ENCODE measurements at regions not wholly inside any gene's neighbourhood (a gene's known extent, or its start where the extent isn't known, plus 50 kb on each side); places are given as distances from the start of the nearest gene placed in this dataset.

GRCh38 chr7:26480156-26480555, 188.5 kb downstream of the SNX10 start:
- TF ChIP-seq, protein P1, sequence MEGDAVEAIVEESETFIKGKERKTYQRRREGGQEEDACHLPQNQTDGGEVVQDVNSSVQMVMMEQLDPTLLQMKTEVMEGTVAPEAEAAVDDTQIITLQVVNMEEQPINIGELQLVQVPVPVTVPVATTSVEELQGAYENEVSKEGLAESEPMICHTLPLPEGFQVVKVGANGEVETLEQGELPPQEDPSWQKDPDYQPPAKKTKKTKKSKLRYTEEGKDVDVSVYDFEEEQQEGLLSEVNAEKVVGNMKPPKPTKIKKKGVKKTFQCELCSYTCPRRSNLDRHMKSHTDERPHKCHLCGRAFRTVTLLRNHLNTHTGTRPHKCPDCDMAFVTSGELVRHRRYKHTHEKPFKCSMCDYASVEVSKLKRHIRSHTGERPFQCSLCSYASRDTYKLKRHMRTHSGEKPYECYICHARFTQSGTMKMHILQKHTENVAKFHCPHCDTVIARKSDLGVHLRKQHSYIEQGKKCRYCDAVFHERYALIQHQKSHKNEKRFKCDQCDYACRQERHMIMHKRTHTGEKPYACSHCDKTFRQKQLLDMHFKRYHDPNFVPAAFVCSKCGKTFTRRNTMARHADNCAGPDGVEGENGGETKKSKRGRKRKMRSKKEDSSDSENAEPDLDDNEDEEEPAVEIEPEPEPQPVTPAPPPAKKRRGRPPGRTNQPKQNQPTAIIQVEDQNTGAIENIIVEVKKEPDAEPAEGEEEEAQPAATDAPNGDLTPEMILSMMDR (IDR thresholded peaks at IDR 0.05) = no peak
- no peak for TF ChIP-seq EZH2 (IDR thresholded peaks at IDR 0.05; ENCODE audit: borderline replicate concordance, insufficient read depth, low read depth, low read length, poor library complexity, severe bottlenecking)
- Histone ChIP-seq H3K9ac (ENCODE audit: low read length) (no peak overlapping the region), H2AFZ (ENCODE audit: insufficient read depth, low read depth, low read length, poor library complexity, severe bottlenecking) (no peak overlapping the region), H3K27ac (ENCODE audit: low read length in 2 of 2) (no peak overlapping the region), H3K9me3 (ENCODE audit: control extremely low read depth in 1 of 3, control insufficient read depth in 2 of 3, insufficient read depth in 1 of 3, low read length in 2 of 3) (no peaks in the 10 kb centered on the region), H4K20me1 (ENCODE audit: control insufficient read depth, insufficient read depth, low read length, poor library complexity, severe bottlenecking) (no peaks in the 10 kb centered on the region), H3K36me3 (replicated peaks in 1 of 2; ENCODE audit: control extremely low read depth in 1 of 2, control insufficient read depth in 1 of 2, extremely low read depth in 1 of 2, insufficient read depth in 2 of 2, low read length in 1 of 2) (no peaks in the 10 kb centered on the region), H3K27me3 (replicated peaks in 1 of 4; ENCODE audit: control extremely low read depth in 1 of 4, control insufficient read depth in 3 of 4, insufficient read depth in 4 of 4, low read length in 3 of 4) (no peaks in the 10 kb centered on the region), H3K79me2 (ENCODE audit: control insufficient read depth, insufficient read depth, low read length) (no peaks in the 10 kb centered on the region), H3K4me1 (ENCODE audit: control insufficient read depth in 2 of 2, insufficient read depth in 2 of 2, low read length in 2 of 2) (no peaks in the 10 kb centered on the region), H3K4me3 (ENCODE audit: control extremely low read depth in 1 of 5, extremely low read depth in 1 of 5, insufficient read depth in 1 of 5, low read depth in 2 of 5, low read length in 4 of 5) (no peak overlapping the region), H3K4me2 (replicated peaks; ENCODE audit: low read depth, low read length, poor library complexity, severe bottlenecking) (no peak overlapping the region)
- DNase-seq (no peak), ATAC-seq (ENCODE audit: low read depth) (no peak)
- Mint-ChIP-seq H3K27me3 (peaks cover 4% of the 10 kb centered on the region), H3K4me3 (no peak overlapping the region), H3K27ac (no peak overlapping the region), H3K4me1 (no peaks in the 10 kb centered on the region), H3K9me3 (ENCODE audit: insufficient read depth) (no peaks in the 10 kb centered on the region)
- WGBS (ENCODE audit: insufficient coverage) = 98% methylated on average over 7 of the region's 9 CpGs
- ChIA-PET CTCF (no interaction called here), POLR2A (no interaction called here)
- intact Hi-C loops (cut with micrococcal nuclease) = no loop called here

- no peak overlapping the region for H3K9ac ChIP-seq (ENCODE audit: low read length)
- H3K4me2 ChIP-seq (replicated peaks; ENCODE audit: low read depth, low read length, poor library complexity, severe bottlenecking) = no peak overlapping the region
- no peak overlapping the region for H2AFZ ChIP-seq (ENCODE audit: insufficient read depth, low read depth, low read length, poor library complexity, severe bottlenecking)
- H3K27me3 ChIP-seq (replicated peaks in 1 of 4; ENCODE audit: control extremely low read depth in 1 of 4, control insufficient read depth in 3 of 4, insufficient read depth in 4 of 4, low read length in 3 of 4) = peaks cover 0 to 2% (median 0%) of the 10 kb centered on the region in 4 experiments
- H3K4me1 ChIP-seq (ENCODE audit: control insufficient read depth in 2 of 2, insufficient read depth in 2 of 2, low read length in 2 of 2) = no peaks in the 10 kb centered on the region
- H3K4me1 Mint-ChIP-seq = no peaks in the 10 kb centered on the region
- POLR2A ChIA-PET = no interaction called here
- peaks cover 4% of the 10 kb centered on the region for H3K27me3 Mint-ChIP-seq
- DNase-seq (no peak), ATAC-seq (ENCODE audit: low read depth) (no peak)
- H3K27ac ChIP-seq (ENCODE audit: low read length in 2 of 2) = no peak overlapping the region
- 100% methylated on average over 2 of the region's 3 CpGs for WGBS (ENCODE audit: insufficient coverage)
- no peaks in the 10 kb centered on the region for H3K79me2 ChIP-seq (ENCODE audit: control insufficient read depth, insufficient read depth, low read length)
- no peak overlapping the region for H3K4me3 ChIP-seq (ENCODE audit: control extremely low read depth in 1 of 5, extremely low read depth in 1 of 5, insufficient read depth in 1 of 5, low read depth in 2 of 5, low read length in 4 of 5)
- intact Hi-C loops (cut with micrococcal nuclease) = no loop called here
- H3K27ac Mint-ChIP-seq = no peak overlapping the region
- CTCF ChIA-PET = interaction anchor here (0.7 kb wide), 1 partner anchor 590 kb away, joined by 3 read pairs; no protein-coding TSS in a partner anchor
- no peaks in the 10 kb centered on the region for H3K9me3 Mint-ChIP-seq (ENCODE audit: insufficient read depth)
- H3K9me3 ChIP-seq (ENCODE audit: control extremely low read depth in 1 of 3, control insufficient read depth in 2 of 3, insufficient read depth in 1 of 3, low read length in 2 of 3) = no peaks in the 10 kb centered on the region
- H3K36me3 ChIP-seq (replicated peaks in 1 of 2; ENCODE audit: control extremely low read depth in 1 of 2, control insufficient read depth in 1 of 2, extremely low read depth in 1 of 2, insufficient read depth in 2 of 2, low read length in 1 of 2) = no peaks in the 10 kb centered on the region
- no peaks in the 10 kb centered on the region for H4K20me1 ChIP-seq (ENCODE audit: control insufficient read depth, insufficient read depth, low read length, poor library complexity, severe bottlenecking)
- no peak for TF ChIP-seq EZH2 (IDR thresholded peaks at IDR 0.05; ENCODE audit: borderline replicate concordance, insufficient read depth, low read depth, low read length, poor library complexity, severe bottlenecking)
- TF ChIP-seq, protein P1 (IDR thresholded peaks at IDR 0.05) = no peak
- no peak overlapping the region for H3K4me3 Mint-ChIP-seq
These were observed 191.3 kb downstream of the SNX10 start for GRCh38 chr7:26482927-26483326.

All from B cell (primary cell).